SK-N-SH (cell line): ENCODE measurements at regions not wholly inside any gene's neighbourhood (a gene's known extent, or its start where the extent isn't known, plus 50 kb on each side); places are given as distances from the start of the nearest gene placed in this dataset.

Experiments
- CTCF ChIA-PET: fragments of 300-600, 350-600 bp; formaldehyde crosslinking; extraction: SDS; loops from one replicate; lab custom pipeline; 2021; lab: Yijun Ruan, JAX
- POLR2A ChIA-PET: fragments of 350-600 bp; sonication (Branson Sonifier 250); formaldehyde crosslinking; extraction: SDS; loops from one replicate; lab custom pipeline; 2020; ENCODE audit warnings: antibody characterized with exemption, inconsistent platforms; lab: Yijun Ruan, JAX
- DNase-seq: peaks from one replicate; pipeline ENCODE4 v3.0.0; 2012
- H2AFZ ChIP-seq: fragments of 200-600 bp; sonication (generic); 2 replicates; pipeline ENCODE4 v1.8.1; 2016; ENCODE audit warnings: antibody characterized with exemption, mild to moderate bottlenecking, low read depth
- H3F3A ChIP-seq: fragments of 200-600 bp; sonication (generic); replicated peaks from 2 replicates; pipeline ENCODE3; 2016; ENCODE audit warnings: antibody characterized with exemption, mild to moderate bottlenecking; ENCODE audit not compliant: insufficient read depth
- H3K27ac ChIP-seq, 2 experiments: fragments of 200-500 bp in 1 of 2; fragments of 200-600 bp in 1 of 2; sonication (Bioruptor generic) in 1 of 2; sonication (generic), shearing (Covaris generic) in 1 of 2; 2 replicates each; pipeline versions ENCODE4 v1.5.1 to v1.6.1; 2014 to 2016; ENCODE audit warnings: low read depth in 2 of 2, inconsistent platforms in 1 of 2, low read length in 1 of 2, mild to moderate bottlenecking in 1 of 2, mixed read lengths in 1 of 2
- H3K27me3 ChIP-seq: fragments of 200-600 bp; sonication (generic), shearing (Covaris generic); 2 replicates; pipeline ENCODE4 v1.6.1; 2016; ENCODE audit warnings: mixed run types; ENCODE audit not compliant: insufficient read depth
- H3K36me3 ChIP-seq, 2 experiments: fragments of 200-500 bp in 1 of 2; fragments of 200-600 bp in 1 of 2; sonication (Bioruptor generic) in 1 of 2; sonication (generic) in 1 of 2; replicated peaks in 1 of 2; 2 replicates each; pipeline versions ENCODE3 to v1.5.1; 2014 to 2016; ENCODE audit warnings: low read length in 1 of 2, mild to moderate bottlenecking in 1 of 2; ENCODE audit not compliant: insufficient read depth in 2 of 2, control insufficient read depth in 1 of 2
- H3K4me1 ChIP-seq, 2 experiments: fragments of 200-500 bp in 1 of 2; fragments of 200-600 bp in 1 of 2; sonication (Bioruptor generic) in 1 of 2; sonication (generic), shearing (Covaris generic) in 1 of 2; 2 replicates each; pipeline versions ENCODE4 v1.5.1 to v1.6.1; 2014 to 2016; ENCODE audit warnings: low read depth in 1 of 2, low read length in 1 of 2, mixed run types in 1 of 2; ENCODE audit not compliant: insufficient read depth in 2 of 2, control insufficient read depth in 1 of 2
- H3K4me2 ChIP-seq: fragments of 200-600 bp; sonication (generic), shearing (Covaris generic); 2 replicates; pipeline ENCODE4 v1.6.1; 2017; ENCODE audit warnings: mixed run types
- H3K4me3 ChIP-seq, 2 experiments: fragments of 200-500 bp in 1 of 2; fragments of 200-600 bp in 1 of 2; sonication (Bioruptor generic) in 1 of 2; sonication (generic), shearing (Covaris generic) in 1 of 2; 2 replicates each; pipeline versions ENCODE4 v1.5.1 to v1.8.1; 2014 to 2016; ENCODE audit warnings: low read depth in 2 of 2, inconsistent platforms in 1 of 2, low read length in 1 of 2, mild to moderate bottlenecking in 1 of 2, mixed read lengths in 1 of 2, moderate library complexity in 1 of 2
- H3K79me2 ChIP-seq: fragments of 200-600 bp; sonication (generic); 2 replicates; pipeline ENCODE4 v1.8.1; 2017; ENCODE audit warnings: mild to moderate bottlenecking; ENCODE audit not compliant: insufficient read depth
- H3K9ac ChIP-seq: fragments of 200-600 bp; sonication (generic); 2 replicates; pipeline ENCODE4 v1.6.1; 2017; ENCODE audit warnings: mixed run types
- H3K9me2 ChIP-seq: fragments of 200-600 bp; sonication (generic); 2 replicates; pipeline ENCODE4 v1.6.1; 2017; ENCODE audit warnings: mixed run types
- H3K9me3 ChIP-seq: fragments of 200-600 bp; sonication (generic); 2 replicates; pipeline ENCODE4 v1.6.1; 2017; ENCODE audit warnings: mixed run types, mild to moderate bottlenecking, moderate library complexity
- H4K20me1 ChIP-seq: fragments of 200-600 bp; sonication (generic); 2 replicates; pipeline ENCODE4 v1.6.1; 2017; ENCODE audit warnings: mild to moderate bottlenecking, mixed run types; ENCODE audit not compliant: insufficient read depth
- CTCF ChIP-seq: fragments of 200-600 bp; sonication (generic); IDR thresholded peaks from 2 replicates; pipeline ENCODE4 v1.6.1; 2017; ENCODE audit warnings: antibody characterized with exemption, mild to moderate bottlenecking, moderate library complexity
- EP300 ChIP-seq, 2 experiments: IDR thresholded peaks; 2 replicates each; pipeline versions ENCODE4 v1.4.0 to v1.6.1; 2012; ENCODE audit warnings: borderline replicate concordance in 1 of 2, low read depth in 1 of 2, low read length in 1 of 2
- FOXM1 ChIP-seq: IDR thresholded peaks from 2 replicates; pipeline ENCODE4 v1.4.0; 2012; ENCODE audit warnings: low read depth, mild to moderate bottlenecking
- GABPA ChIP-seq: IDR thresholded peaks from 2 replicates; pipeline ENCODE4 v1.4.0; 2012; ENCODE audit warnings: low read depth, mild to moderate bottlenecking
- JUND ChIP-seq: IDR thresholded peaks from 2 replicates; pipeline ENCODE4 v1.4.0; 2012
- MEF2A ChIP-seq: IDR thresholded peaks from 2 replicates; pipeline ENCODE4 v1.4.0; 2012; ENCODE audit warnings: low read depth, borderline replicate concordance
- MXI1 ChIP-seq: IDR thresholded peaks from 2 replicates; pipeline ENCODE4 v1.6.1; 2012; ENCODE audit warnings: mild to moderate bottlenecking, low read depth, low read length, improper control_type of control experiment
- NFIC ChIP-seq: IDR thresholded peaks from 2 replicates; pipeline ENCODE4 v1.4.0; 2012; ENCODE audit warnings: borderline replicate concordance
- NRF1 ChIP-seq: IDR thresholded peaks from 2 replicates; pipeline ENCODE4 v1.6.1; 2012; ENCODE audit warnings: low read depth, mild to moderate bottlenecking, low read length
- PBX3 ChIP-seq: IDR thresholded peaks from 2 replicates; pipeline ENCODE4; 2012
- POLR2AphosphoS5 ChIP-seq: IDR thresholded peaks from 2 replicates; pipeline ENCODE4 v1.6.1; 2012; ENCODE audit warnings: low read depth, low read length
- RAD21 ChIP-seq: IDR thresholded peaks from 2 replicates; pipeline ENCODE4 v1.6.1; 2012; ENCODE audit warnings: mild to moderate bottlenecking, low read length
- RCOR1 ChIP-seq: fragments of 150-350 bp; IDR thresholded peaks from 2 replicates; pipeline ENCODE4 v1.6.1; 2017; ENCODE audit warnings: antibody characterized with exemption, low read length
- REST ChIP-seq: IDR thresholded peaks from 2 replicates; pipeline ENCODE4 v1.6.1; 2012; ENCODE audit warnings: mild to moderate bottlenecking, low read depth, low read length, moderate library complexity
- SMC3 ChIP-seq: IDR thresholded peaks from 2 replicates; pipeline ENCODE4 v1.6.1; 2012; ENCODE audit warnings: low read depth, low read length, improper control_type of control experiment
- TAF1 ChIP-seq: IDR thresholded peaks from 2 replicates; pipeline ENCODE4 v1.6.1; 2012; ENCODE audit warnings: low read depth, mild to moderate bottlenecking, low read length, moderate library complexity, borderline replicate concordance
- TEAD4 ChIP-seq: IDR thresholded peaks from 2 replicates; pipeline ENCODE4 v1.4.0; 2012; ENCODE audit warnings: mild to moderate bottlenecking, borderline replicate concordance; ENCODE audit not compliant: insufficient read depth
- USF2 ChIP-seq: fragments of 150-350 bp; IDR thresholded peaks from 2 replicates; pipeline ENCODE4 v1.6.1; 2017; ENCODE audit warnings: antibody characterized with exemption, low read length, low read depth, borderline replicate concordance
- WGBS: methylation state at CpG from one replicate; pipeline ENCODE4 v1.1.6; 2017; ENCODE audit warnings: low lambda C conversion rate; 5-methylcytosine and 5-hydroxymethylcytosine counted together

GRCh38 chr5:152092580-152092979, 167.9 kb upstream of the GLRA1 start:
- no peak overlapping the region for H3K4me2 ChIP-seq
- no peaks in the 10 kb centered on the region for H3F3A ChIP-seq
- no peaks in the 10 kb centered on the region for H3K36me3 ChIP-seq
- no peak overlapping the region for H3K4me3 ChIP-seq
- WGBS: 30% methylated on average over 1 of the region's 1 CpG
- POLR2A ChIA-PET: no interaction called here
- CTCF ChIA-PET: interaction anchor here (1.3 kb wide), 1 partner anchor 169 kb away, joined by 3 read pairs; no protein-coding TSS in a partner anchor
- no peaks in the 10 kb centered on the region for H3K79me2 ChIP-seq
- H4K20me1 ChIP-seq: no peaks in the 10 kb centered on the region
- H3K9me2 ChIP-seq: no peaks in the 10 kb centered on the region
- TF ChIP-seq USF2 (no peak), CTCF (no peak), JUND (no peak), MXI1 (no peak), NFIC (no peak), REST (no peak), TEAD4 (no peak), RCOR1 (no peak), NRF1 (no peak), POLR2AphosphoS5 (no peak)
- H3K9me3 ChIP-seq: no peaks in the 10 kb centered on the region
- H3K9ac ChIP-seq: no peak overlapping the region
- H3K27ac ChIP-seq: no peak overlapping the region
- no peaks in the 10 kb centered on the region for H3K27me3 ChIP-seq
- H2AFZ ChIP-seq: no peak overlapping the region
- no peaks in the 10 kb centered on the region for H3K4me1 ChIP-seq
- no peak for DNase-seq

- Histone ChIP-seq H2AFZ (no peak overlapping the region), H4K20me1 (no peaks in the 10 kb centered on the region), H3K9me2 (no peaks in the 10 kb centered on the region), H3K27ac (no peak overlapping the region), H3K36me3 (no peaks in the 10 kb centered on the region), H3K79me2 (no peaks in the 10 kb centered on the region), H3K9me3 (no peaks in the 10 kb centered on the region), H3K4me2 (no peak overlapping the region), H3K27me3 (no peaks in the 10 kb centered on the region), H3K4me3 (no peak overlapping the region), H3F3A (no peaks in the 10 kb centered on the region), H3K9ac (no peak overlapping the region), H3K4me1 (no peaks in the 10 kb centered on the region)
- WGBS: 0% methylated on average over 2 of the region's 2 CpGs
- no peak for DNase-seq
- POLR2A ChIA-PET: no interaction called here
- CTCF ChIA-PET: interaction anchor here (0.6 kb wide), 1 partner anchor 408 kb away, joined by 3 read pairs; no protein-coding TSS in a partner anchor
- TF ChIP-seq TEAD4 (no peak), EP300 (IDR thresholded peaks at IDR 0.05; ENCODE audit: borderline replicate concordance in 1 of 2, low read depth in 1 of 2, low read length in 1 of 2) (no peak), PBX3 (no peak), MEF2A (no peak), RAD21 (no peak), GABPA (no peak), SMC3 (no peak), REST (no peak), TAF1 (no peak), FOXM1 (no peak)
Observed at GRCh38 chr5:152089644-152090043, 165.0 kb upstream of the GLRA1 start.
